Right lobe of liver (tissue), 4 donors: ENCODE measurements at regions not wholly inside any gene's neighbourhood (a gene's known extent, or its start where the extent isn't known, plus 50 kb on each side); places are given as distances from the start of the nearest gene placed in this dataset.

Experiments used
- POLR2A ChIP-seq: fragments of 450-650 bp; IDR thresholded peaks from one replicate; pipeline ENCODE4 v1.6.1; 2017; ENCODE audit warnings: antibody characterized with exemption, mild to moderate bottlenecking
- TF ChIP-seq, protein P1 (sequence below), 4 donors: fragments of 200-600 bp in 3 of 4; fragments of 450-650 bp in 1 of 4; IDR thresholded peaks; one replicate each; pipeline versions ENCODE4 v1.5.1 to v1.8.0; 2016 to 2022; ENCODE audit warnings: antibody characterized with exemption in 4 of 4, mild to moderate bottlenecking in 2 of 4
- donor health status: DM: no; HTN: no; CAD: no.
- donor health status: DM: no; HTN: no; CAD: no.
- donor health status: DM: no; HTN: yes; CAD: no.

DNA sequence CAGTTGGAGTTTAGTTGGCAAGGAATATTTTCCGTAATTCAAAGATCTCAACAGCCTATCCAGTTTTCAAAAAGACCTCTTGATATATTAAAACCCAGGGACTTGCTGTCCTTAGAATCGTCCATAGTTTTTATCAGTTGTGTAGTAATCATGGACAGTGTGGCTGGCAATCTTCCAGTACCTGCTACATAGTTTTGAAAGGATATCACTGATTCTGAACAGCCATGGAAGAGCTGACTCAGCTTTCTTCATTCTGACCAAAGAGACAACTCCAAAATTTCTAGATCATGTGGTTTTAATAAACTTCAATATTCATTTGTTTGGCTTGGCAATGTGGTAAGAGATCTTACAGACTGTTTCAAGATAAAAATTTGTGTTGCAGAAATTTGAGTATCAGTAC lies 616.7 kb downstream of the TDRD15 start:
- no peak for TF ChIP-seq POLR2A
- TF ChIP-seq, protein P1, sequence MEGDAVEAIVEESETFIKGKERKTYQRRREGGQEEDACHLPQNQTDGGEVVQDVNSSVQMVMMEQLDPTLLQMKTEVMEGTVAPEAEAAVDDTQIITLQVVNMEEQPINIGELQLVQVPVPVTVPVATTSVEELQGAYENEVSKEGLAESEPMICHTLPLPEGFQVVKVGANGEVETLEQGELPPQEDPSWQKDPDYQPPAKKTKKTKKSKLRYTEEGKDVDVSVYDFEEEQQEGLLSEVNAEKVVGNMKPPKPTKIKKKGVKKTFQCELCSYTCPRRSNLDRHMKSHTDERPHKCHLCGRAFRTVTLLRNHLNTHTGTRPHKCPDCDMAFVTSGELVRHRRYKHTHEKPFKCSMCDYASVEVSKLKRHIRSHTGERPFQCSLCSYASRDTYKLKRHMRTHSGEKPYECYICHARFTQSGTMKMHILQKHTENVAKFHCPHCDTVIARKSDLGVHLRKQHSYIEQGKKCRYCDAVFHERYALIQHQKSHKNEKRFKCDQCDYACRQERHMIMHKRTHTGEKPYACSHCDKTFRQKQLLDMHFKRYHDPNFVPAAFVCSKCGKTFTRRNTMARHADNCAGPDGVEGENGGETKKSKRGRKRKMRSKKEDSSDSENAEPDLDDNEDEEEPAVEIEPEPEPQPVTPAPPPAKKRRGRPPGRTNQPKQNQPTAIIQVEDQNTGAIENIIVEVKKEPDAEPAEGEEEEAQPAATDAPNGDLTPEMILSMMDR (IDR thresholded peaks at IDR 0.05), result no peak
